GM12865 (cell line): ENCODE measurements at regions not wholly inside any gene's neighbourhood (a gene's known extent, or its start where the extent isn't known, plus 50 kb on each side); places are given as distances from the start of the nearest gene placed in this dataset.
"Not testable (repeated sequence)": the region's sequence is repeated elsewhere in the genome, so short reads cannot be mapped to it uniquely, and the experiment has no call there.

Experiments used
- DNase-seq: peaks from one replicate; pipeline ENCODE4 v3.0.0; 2010; ENCODE audit warnings: low read depth
- H3K4me3 ChIP-seq: 2 replicates; pipeline ENCODE4 v1.5.1; 2011; ENCODE audit warnings: mild to moderate bottlenecking, low read depth, low read length, control low read depth

DNA sequence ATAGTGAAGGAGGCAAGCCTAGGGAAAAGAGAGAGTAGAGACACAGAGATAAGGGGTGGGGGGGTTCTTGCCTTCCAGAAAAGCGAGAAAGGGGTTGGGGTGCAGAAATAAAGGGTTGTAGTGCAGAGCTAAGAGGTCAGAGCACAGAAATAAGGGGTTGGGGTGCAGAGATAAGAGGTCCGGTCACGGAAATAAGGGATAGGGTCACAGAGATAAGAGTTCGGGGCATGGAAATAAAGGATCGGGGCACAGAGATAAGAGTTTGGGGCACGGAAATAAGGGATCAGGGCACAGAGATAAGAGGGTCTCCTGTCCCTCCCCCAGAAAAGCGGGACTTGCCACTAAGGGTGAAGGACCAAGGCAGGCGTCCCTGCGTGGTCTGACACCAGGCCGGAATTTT is 222.0 kb downstream of the OTOP1 start:
- not testable (repeated sequence) for H3K4me3 ChIP-seq, DNase-seq

DNA sequence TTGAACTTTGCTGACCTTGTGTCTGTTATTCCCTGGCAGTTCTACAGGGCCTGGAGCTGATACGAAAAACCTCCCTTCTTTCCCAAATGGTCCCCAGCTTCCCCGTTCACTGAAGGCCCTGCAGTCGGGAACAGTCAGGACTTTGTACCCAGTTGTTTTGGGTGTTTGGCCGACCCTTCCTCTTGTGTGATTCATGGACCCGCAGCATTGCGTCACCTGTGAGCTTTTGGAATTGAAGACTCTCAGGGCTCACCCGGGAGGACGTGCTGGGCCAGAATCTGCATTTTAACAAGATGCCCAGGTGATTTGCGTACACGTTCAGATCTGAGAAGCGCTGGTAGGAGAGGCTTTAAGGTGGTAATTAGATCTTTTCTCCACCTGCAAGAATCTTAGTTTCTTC is 220.4 kb downstream of the OTOP1 start:
- H3K4me3 ChIP-seq, DNase-seq: not testable (repeated sequence)

DNA sequence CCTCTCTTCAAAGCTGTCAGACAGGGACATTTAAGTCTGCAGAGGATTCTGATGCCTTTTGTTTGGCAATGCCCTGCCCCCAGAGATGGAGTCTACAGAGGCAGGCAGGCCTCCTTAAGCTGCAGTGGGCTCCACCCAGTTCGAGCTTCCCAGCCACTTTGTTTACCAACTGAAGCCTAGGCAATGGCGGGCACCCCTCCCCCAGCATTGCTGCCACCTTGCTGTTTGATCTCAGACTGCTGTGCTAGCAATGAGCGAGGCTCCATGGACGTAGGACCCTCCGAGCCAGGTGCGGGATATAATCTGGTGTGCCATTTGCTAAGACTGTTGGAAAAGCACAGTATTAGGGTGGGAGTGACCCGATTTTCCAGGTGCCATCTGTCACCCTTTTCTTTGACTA is 207.7 kb downstream of the OTOP1 start:
- H3K4me3 ChIP-seq, DNase-seq: not testable (repeated sequence)

DNA sequence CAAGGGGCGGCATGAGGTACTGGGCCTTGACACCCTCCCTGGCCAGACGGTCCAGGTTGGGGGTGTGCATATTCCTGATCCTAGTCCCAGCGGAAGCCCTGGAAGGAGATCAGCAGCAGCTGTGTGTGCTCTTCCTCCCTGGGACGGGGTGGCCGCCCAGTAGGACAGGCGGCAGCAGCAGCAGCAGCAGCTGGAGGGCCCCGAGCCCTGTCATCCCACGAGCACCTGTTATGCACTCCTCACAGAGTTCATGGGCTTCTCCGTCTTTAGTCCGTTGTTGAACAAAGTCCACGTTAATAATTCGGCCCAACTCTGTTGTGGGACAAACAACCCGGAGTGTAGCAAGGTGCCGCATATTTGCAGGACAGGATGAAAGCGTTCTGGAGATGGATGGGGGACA is 205.6 kb downstream of the OTOP1 start:
- DNase-seq, H3K4me3 ChIP-seq: not testable (repeated sequence)

DNA sequence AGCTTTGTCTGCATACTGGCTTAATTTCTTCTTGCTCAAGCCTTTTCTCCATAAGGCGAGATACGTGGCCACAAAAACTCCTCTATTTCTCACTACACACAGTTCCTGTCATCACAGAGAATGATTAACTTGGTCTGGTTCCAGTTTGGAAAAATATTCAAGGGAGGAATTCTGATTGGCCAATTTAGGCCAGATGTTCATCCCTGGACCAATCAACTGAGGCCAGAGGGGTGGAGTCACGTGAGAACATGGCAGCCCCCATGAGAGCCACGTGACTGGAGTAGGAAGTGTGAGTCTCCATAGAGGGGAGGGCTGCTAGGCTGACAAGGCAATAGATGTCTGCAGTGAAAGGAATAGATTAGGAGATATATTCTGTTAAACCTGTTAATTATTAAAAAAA is 200.0 kb downstream of the OTOP1 start:
- DNase-seq, result peak; percentile 8
- not testable (repeated sequence) for H3K4me3 ChIP-seq

DNA sequence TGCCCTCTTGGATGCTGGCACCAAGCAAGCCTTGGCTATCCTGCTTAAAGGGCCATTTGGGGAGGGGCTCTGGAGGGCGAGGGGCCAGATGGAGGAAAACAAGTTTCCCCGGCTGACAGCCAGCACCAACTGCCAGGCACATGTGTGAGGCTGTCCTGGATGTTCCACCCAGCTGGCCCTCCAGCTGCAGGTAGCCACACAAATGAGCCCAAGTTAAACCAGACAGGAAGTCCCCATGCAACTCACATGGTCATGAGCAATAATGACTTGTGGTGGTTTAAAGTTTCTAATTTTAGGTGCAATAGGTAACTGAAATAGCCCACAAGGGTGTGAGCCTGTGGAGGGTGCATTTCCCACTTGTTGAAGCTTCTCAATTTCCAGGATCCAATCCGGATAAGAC is 198.0 kb downstream of the OTOP1 start:
- DNase-seq, result peak; percentile 59
- not testable (repeated sequence) for H3K4me3 ChIP-seq

DNA sequence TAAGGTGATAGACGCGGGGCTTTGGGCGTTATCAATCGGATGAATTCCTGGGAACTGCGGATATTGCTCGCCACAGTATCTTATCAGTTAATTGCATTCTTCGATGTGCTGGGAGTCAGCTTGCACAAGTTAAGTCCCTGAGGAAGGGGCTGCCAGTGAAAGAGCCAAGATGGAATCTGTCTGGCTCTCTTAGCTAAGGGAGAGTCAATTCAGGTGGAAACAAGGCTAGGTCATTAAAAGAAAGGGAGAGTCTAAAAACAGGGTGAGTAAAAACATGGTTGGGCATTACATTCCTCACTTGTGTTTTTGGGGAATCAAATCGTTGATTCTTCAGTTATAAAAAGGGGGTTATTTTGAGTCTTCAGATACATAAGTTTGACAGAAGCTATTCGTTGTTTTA is 196.2 kb downstream of the OTOP1 start:
- not testable (repeated sequence) for H3K4me3 ChIP-seq, DNase-seq

DNA sequence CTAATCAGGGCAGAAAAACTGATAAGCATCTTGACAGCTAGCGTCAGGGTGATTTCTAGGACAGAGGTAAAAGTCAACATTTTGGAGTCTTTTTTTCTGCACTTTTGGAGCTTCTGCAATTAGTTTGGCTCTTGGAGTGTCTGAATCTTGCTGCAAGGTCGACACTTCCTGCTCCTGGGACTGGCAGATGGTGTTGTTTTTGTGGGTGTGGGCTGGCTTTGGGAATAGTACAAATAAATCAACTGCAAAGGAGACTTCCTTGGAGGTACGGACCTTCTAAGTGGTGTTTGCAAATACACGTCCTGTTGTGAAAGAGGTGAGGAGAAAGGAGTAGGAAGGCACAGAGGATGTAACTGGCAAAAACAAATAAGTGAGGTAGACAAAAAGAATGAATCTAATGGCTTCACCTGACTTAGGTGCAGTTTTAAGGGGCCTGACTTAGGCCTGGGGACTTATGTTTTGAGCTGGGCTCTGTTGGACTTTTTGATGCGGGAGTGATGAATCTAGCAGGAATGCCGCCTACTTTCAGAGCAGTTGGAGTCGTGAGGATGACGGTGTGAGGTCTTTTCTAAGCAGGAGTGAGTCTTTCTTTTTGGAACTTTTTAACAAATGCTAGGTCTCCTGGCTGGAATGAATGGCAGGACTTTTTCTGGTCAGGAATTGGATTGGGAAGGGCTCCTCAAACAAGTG is 195.1 kb downstream of the OTOP1 start:
- not testable (repeated sequence) for H3K4me3 ChIP-seq, DNase-seq

DNA sequence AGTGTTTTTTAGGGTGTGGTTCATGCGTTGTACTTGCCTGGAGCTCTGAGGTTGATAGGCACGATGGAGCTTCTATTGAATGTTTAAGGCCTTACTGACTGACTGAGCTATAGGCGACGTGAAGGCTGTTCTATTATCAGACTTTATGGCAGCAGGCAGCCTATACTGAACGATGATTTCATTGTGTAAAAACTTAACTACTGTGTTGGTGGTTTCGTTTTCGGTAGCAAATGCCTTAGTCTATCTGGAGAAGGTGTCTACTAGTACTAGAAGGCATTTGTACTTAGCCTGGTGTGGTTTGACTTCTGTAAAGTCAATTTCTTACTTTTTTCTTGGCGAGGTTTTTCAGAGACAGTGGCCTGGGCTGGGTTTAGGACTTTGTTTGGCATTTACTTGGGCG is 194.4 kb downstream of the OTOP1 start:
- not testable (repeated sequence) for H3K4me3 ChIP-seq
- peak; percentile 1 for DNase-seq

DNA sequence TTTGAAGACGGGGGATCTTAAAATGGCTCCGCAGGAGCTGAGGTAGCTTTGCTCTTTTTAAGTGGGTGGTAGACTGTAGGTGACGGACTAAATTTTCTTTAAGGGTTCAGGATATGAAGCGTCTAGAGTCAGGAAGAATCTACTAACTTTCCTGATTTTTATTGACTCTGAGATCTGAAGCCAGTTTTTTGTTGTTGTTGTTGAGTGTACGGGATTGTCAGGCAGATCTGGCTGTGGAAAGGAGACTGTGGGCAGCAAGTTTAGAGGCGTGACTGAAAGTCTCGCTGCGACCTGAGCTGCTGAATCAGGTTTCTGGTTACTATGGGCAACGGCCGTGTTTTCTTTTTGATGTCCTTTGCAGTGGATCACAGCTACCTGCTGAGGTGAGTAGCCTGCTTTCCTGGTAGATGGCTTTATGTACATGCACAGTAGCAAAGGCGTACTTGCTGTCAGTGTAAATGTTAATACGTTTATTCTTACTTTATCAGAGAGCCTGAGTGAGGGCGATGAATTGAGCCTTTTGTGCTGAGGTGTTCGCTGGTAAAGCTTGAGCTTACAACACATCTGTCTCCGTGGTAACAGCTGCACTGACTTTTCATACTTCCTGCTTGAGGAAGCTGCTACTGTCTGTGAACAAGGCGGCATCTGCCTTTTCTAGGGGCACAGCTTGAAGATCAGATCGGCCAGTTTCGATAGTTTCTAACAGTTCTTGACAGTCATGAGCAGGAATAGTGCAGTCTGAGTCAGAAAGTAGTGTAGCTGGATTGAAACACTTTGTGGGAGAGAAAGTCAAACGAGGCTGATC is 193.7 kb downstream of the OTOP1 start:
- not testable (repeated sequence) for DNase-seq, H3K4me3 ChIP-seq

DNA sequence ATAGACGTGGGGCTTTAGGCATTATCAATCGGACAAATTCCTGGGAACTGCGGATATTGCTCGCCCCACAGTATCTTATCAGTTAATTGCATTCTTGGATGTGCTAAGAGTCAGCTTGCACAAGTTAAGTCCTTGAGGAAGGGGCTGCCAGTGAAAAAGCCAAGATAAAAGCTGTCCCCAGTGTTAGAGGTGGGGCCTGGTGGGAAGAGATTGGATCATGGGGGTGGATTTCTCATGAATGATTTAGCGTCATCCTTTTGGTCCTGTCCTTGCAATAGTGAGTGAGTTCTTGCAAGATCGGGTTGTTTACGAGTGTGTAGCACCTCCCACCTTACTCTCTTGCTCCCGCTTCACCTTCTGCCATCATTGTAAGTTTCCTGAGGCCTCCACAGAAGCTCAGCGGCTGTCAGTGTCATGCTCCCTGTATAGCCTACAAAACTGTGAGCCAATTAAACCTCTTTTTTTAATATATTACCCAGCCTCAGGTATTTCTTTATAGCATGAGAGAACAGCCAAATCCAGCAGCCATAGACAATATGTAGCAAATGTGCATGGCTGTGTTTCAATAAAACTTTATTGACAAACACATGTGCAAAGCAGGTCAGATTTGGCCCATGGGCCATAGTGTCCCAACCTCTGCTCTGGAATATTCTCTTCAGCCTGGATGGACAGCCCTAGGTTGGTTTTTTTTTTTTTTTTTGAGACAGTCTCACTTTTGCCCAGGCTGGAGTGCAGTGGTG is 189.2 kb downstream of the OTOP1 start:
- H3K4me3 ChIP-seq, DNase-seq: not testable (repeated sequence)

DNA sequence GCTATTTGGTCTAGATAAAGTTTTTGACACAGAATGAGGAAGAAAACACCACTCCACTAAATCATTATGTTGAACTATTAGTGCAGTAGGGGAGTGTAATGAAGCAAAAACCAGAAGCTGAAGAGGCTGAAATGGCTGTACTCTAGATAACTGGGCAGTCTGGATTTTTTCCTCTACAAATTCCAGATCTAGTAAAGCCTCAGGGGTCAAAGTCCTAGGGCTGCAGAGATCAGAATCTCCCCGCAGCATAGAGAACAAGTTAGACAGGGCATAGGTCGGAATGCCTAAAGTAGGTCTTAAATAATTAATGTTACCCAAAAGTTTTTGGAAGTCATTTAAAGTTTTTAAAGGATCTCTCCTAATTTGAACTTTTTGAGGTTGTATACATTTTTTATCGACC is 180.9 kb downstream of the OTOP1 start:
- H3K4me3 ChIP-seq, DNase-seq: not testable (repeated sequence)

DNA sequence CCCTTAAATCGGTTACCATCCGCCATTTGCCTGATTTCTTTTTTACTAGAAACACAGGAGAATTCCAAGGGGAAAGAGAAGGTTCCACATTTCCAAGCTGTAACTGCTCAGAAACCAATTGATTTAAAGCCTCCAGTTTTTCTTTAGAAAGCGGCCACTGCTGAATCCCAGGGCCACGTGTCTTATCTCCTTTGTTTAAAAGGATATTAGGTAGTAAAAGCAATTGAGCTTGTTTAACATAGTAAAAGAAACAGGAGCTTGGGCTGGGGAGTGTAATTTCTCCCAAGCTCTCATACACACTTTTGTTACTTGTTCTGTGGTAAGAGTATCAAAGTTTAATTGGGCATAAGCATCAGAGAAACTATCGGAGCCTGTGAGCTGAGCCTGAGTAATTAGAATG is 180.0 kb downstream of the OTOP1 start:
- H3K4me3 ChIP-seq, result not testable (repeated sequence)

DNA sequence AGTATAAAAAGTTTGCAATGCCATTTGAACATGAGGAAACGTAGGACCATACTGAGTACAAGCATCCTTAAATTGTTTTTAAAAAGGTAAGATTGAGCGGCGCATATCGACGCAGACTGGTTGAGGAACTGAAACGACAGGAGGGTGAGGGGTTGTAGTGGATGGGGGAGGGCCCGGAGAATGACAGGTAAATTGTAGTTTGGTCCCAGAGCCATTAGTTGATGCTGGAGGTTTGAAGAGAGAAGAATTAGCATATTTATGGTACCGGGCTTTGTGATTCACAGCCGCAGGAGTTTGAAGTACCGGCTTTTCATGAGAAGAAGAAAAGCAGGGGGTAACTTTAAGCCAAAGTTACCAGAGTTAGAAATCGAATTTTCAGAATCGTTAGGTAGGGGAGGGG is 179.5 kb downstream of the OTOP1 start:
- not testable (repeated sequence) for DNase-seq, H3K4me3 ChIP-seq

More for the DNA sequence above, 180.0 kb downstream of the OTOP1 start:
- not testable (repeated sequence) for DNase-seq

DNA sequence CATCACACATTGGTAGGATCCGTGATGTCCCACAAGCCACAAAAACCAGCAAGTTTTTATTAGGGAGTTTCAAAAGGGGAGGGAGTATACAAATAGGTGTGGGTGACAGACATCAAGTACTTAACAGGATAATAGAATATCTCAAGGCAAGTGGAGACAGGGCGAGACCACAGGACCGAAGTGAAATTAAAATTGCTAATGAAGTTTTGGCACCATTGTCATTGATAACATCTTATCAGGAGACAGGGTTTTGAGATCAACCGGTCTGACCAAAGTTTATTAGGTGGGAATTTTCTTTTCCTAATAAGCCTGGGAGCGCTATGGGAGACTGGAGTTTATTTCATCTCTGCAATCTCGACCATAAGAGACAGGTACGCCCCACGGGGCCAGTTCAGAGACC is 178.5 kb downstream of the OTOP1 start:
- not testable (repeated sequence) for H3K4me3 ChIP-seq

DNA sequence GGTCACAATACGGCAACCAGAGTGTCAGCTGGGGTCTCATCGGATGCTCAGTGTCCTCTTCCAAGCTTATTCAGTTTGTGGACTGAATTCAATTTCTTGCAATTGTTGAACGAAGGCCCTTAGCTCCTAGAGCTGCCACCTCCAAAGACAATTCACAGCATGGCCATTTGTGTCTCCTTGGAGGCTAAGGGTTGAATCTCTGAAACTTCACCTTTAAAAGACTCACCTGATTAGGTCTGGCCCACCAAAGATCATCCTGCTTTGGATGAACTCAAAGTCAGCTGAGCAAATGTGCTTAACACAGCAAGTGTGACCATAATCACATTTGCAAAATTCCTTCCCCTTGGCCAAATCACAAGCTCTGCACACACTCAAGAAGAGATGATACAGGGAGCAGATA is 175.9 kb downstream of the OTOP1 start:
- not testable (repeated sequence) for H3K4me3 ChIP-seq, DNase-seq

More for the DNA sequence above, 178.5 kb downstream of the OTOP1 start:
- not testable (repeated sequence) for DNase-seq

DNA sequence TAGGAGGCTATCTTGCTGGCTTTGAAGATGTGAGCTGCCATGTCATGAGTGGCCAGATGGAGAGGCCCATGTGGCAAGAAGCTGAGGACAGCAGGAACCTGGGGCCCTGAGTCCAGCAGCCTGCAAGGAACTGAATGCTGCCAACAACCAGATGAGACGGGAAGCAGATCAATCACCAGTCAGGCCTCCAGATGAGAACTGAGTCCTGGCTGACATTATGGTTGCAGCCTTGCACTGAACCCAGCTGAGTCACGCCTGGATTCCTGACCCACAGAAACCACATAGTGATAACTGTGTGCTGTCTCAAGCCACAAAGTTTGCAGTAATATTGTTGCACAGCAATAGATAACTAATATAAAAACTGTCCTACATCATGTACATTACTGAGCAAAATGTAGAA is 173.8 kb downstream of the OTOP1 start:
- DNase-seq, result not testable (repeated sequence)

DNA sequence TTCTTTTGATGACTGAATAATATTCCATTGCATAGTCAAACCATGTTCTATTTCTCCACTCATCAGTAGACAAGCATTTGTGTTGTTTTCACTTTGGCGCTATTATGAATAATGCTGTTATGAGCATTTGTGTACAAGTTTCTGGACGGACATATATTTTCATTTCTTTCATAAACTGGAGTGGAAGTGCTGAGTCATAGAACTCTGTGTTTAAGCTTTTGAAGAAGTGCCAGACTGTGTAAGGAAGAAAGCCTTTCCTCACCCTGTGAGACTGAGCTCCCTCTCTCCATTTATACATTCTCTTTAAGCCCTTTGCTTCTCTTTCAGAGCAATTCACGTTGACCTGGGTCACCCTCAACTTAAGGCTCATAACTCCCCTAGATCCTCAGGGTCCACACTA is 169.5 kb downstream of the OTOP1 start:
- not testable (repeated sequence) for H3K4me3 ChIP-seq

More for the DNA sequence above, 173.8 kb downstream of the OTOP1 start:
- not testable (repeated sequence) for H3K4me3 ChIP-seq

DNA sequence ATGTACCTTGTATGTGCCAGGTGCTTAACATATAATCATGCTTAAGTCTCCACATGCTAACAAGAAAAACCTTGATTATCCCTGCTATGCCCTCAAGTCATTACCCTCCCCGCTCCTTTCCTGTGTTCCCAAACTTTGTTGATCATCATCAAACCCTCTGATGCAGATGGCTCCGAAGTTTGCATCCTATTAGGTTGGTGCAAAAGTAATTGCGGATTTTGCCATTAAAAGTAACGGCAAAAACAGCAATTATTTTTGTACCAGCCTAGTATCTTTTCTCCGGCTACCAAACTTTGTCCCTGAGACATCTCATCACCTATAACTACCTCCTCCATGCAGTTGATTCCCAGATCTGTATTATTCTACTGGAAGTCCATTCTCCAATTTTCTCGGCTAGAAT is 142.6 kb downstream of the OTOP1 start:
- H3K4me3 ChIP-seq, DNase-seq: not testable (repeated sequence)

More for the DNA sequence above, 169.5 kb downstream of the OTOP1 start:
- DNase-seq, result not testable (repeated sequence)
